Astrocyte (in vitro differentiated cells and primary cell): ENCODE measurements at regions not wholly inside any gene's neighbourhood (a gene's known extent, or its start where the extent isn't known, plus 50 kb on each side); places are given as distances from the start of the nearest gene placed in this dataset.

ENCODE experiments used
- DNase-seq: peaks from one replicate; pipeline ENCODE4 v3.0.0-alpha.2; 2010; ENCODE audit warnings: low read depth
- FAIRE-seq: peaks from 2 replicates; lab custom pipeline; 2011; peaks lifted over from hg19 to GRCh38; lab: Jason Lieb, UNC
- H2AFZ ChIP-seq: 2 replicates; pipeline ENCODE4 v1.6.0; 2012; ENCODE audit warnings: low read depth, low read length, inconsistent platforms
- H3K27ac ChIP-seq: 2 replicates; pipeline ENCODE4 v1.5.1; 2011; ENCODE audit warnings: low read depth, low read length, inconsistent platforms
- H3K27me3 ChIP-seq: 2 replicates; pipeline ENCODE4 v1.6.0; 2011; ENCODE audit warnings: low read length, inconsistent platforms; ENCODE audit not compliant: insufficient read depth
- H3K36me3 ChIP-seq: 2 replicates; pipeline ENCODE4 v1.5.1; 2011; ENCODE audit warnings: low read length, inconsistent platforms; ENCODE audit not compliant: insufficient read depth
- H3K4me1 ChIP-seq: 2 replicates; pipeline ENCODE4 v1.5.1; 2011; ENCODE audit warnings: low read length, inconsistent platforms; ENCODE audit not compliant: insufficient read depth
- H3K4me2 ChIP-seq: 2 replicates; pipeline ENCODE4 v1.6.0; 2012; ENCODE audit warnings: low read length, inconsistent platforms
- H3K4me3 ChIP-seq: 2 replicates; pipeline ENCODE4 v1.5.1; 2011; ENCODE audit warnings: low read depth, mild to moderate bottlenecking, low read length, inconsistent platforms; ENCODE audit not compliant: insufficient read depth
- H3K79me2 ChIP-seq: 2 replicates; pipeline ENCODE4 v1.6.0; 2012; ENCODE audit warnings: mild to moderate bottlenecking, low read length, inconsistent platforms; ENCODE audit not compliant: insufficient read depth
- H3K9ac ChIP-seq: 2 replicates; pipeline ENCODE4 v1.6.0; 2012; ENCODE audit warnings: mild to moderate bottlenecking, low read length, inconsistent platforms
- H3K9me3 ChIP-seq: 2 replicates; pipeline ENCODE4 v1.5.1; 2012; ENCODE audit warnings: low read depth, mild to moderate bottlenecking, low read length, inconsistent platforms; ENCODE audit not compliant: insufficient read depth
- H4K20me1 ChIP-seq: 2 replicates; pipeline ENCODE4 v1.6.0; 2012; ENCODE audit warnings: low read length, inconsistent platforms; ENCODE audit not compliant: insufficient read depth
- H3K27ac Mint-ChIP-seq: one replicate; pipeline ENCODE4 v1.8.0; 2021; ENCODE audit warnings: mild to moderate bottlenecking, mixed read lengths; ENCODE audit not compliant: unreplicated experiment
- H3K27me3 Mint-ChIP-seq: one replicate; pipeline ENCODE4 v1.8.0; 2021; ENCODE audit warnings: low read depth, mixed read lengths; ENCODE audit not compliant: unreplicated experiment
- H3K36me3 Mint-ChIP-seq: one replicate; pipeline ENCODE4 v1.8.0; 2021; ENCODE audit warnings: low read depth, mixed read lengths; ENCODE audit not compliant: unreplicated experiment
- H3K4me1 Mint-ChIP-seq: one replicate; pipeline ENCODE4 v1.8.0; 2021; ENCODE audit warnings: low read depth, mixed read lengths; ENCODE audit not compliant: unreplicated experiment
- H3K4me3 Mint-ChIP-seq: one replicate; pipeline ENCODE4 v1.8.0; 2021; ENCODE audit warnings: mild to moderate bottlenecking, moderate library complexity, mixed read lengths; ENCODE audit not compliant: unreplicated experiment
- H3K9me3 Mint-ChIP-seq: one replicate; pipeline ENCODE4 v1.8.0; 2021; ENCODE audit warnings: mild to moderate bottlenecking, mixed read lengths; ENCODE audit not compliant: unreplicated experiment
- EZH2 ChIP-seq: IDR thresholded peaks from 2 replicates; pipeline ENCODE4 v1.6.1; 2012; ENCODE audit warnings: mild to moderate bottlenecking, low read length, inconsistent platforms; ENCODE audit not compliant: insufficient read depth
- TF ChIP-seq, protein P1 (sequence below): IDR thresholded peaks from 2 replicates; pipeline ENCODE4 v1.5.1; 2011; ENCODE audit warnings: low read depth, mild to moderate bottlenecking, inconsistent platforms, low read length, moderate library complexity; ENCODE audit not compliant: insufficient read depth

DNA sequence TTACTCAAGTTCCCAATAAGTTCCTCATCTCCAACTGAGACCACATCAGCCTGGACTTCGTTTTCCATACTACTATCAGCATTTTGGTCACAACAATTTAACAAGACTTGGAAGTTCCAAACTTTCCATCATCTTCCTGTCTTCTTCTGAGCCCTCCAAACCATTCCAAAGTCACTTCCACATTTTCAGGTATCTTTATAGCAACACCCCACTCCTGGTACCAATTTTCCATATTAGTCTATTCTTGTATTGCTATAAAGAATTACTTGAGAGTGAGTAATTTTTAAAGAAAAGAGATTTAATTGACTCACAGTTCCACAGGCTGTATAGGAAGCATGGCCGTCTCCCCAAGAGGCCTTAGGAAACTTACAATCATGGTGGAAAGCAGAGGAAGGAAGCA is 138.6 kb upstream of the GPRIN3 start:
- Histone ChIP-seq H3K9me3 (peaks cover 5% of the 10 kb centered on the region), H3K79me2 (no peaks in the 10 kb centered on the region), H3K27ac (no peak overlapping the region), H3K27me3 (no peaks in the 10 kb centered on the region), H3K4me1 (no peaks in the 10 kb centered on the region), H4K20me1 (no peaks in the 10 kb centered on the region), H3K4me2 (no peak overlapping the region), H3K9ac (no peak overlapping the region), H3K4me3 (no peak overlapping the region), H3K36me3 (no peaks in the 10 kb centered on the region), H2AFZ (no peak overlapping the region)
- no peaks in the 10 kb centered on the region for H3K4me1 Mint-ChIP-seq
- no peak for FAIRE-seq
- H3K27me3 Mint-ChIP-seq: no peaks in the 10 kb centered on the region
- TF ChIP-seq, protein P1, sequence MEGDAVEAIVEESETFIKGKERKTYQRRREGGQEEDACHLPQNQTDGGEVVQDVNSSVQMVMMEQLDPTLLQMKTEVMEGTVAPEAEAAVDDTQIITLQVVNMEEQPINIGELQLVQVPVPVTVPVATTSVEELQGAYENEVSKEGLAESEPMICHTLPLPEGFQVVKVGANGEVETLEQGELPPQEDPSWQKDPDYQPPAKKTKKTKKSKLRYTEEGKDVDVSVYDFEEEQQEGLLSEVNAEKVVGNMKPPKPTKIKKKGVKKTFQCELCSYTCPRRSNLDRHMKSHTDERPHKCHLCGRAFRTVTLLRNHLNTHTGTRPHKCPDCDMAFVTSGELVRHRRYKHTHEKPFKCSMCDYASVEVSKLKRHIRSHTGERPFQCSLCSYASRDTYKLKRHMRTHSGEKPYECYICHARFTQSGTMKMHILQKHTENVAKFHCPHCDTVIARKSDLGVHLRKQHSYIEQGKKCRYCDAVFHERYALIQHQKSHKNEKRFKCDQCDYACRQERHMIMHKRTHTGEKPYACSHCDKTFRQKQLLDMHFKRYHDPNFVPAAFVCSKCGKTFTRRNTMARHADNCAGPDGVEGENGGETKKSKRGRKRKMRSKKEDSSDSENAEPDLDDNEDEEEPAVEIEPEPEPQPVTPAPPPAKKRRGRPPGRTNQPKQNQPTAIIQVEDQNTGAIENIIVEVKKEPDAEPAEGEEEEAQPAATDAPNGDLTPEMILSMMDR: no peak
- TF ChIP-seq EZH2: no peak
- peaks cover 12% of the 10 kb centered on the region for H3K9me3 Mint-ChIP-seq
- DNase-seq: no peak
- H3K4me3 Mint-ChIP-seq: no peak overlapping the region
- H3K36me3 Mint-ChIP-seq: peaks cover 8% of the 10 kb centered on the region
- no peak overlapping the region for H3K27ac Mint-ChIP-seq

DNA sequence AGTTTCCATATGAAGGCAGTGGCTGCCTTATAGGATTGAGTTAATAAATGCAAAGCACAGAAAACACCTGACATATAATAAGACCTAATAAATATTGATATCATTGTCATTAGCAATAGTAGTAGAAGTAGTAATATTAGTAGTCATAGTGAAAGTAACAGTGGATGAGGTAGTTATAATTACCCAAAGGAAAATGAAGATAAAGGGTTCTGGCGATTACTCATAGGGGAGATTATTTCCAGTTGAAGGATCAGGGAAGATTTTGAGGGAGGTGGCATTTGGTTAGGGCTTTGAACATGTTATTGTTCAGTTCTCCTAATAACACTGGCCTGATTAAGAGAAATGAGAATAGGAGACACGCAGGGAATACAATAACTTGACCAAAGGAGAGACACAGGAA is 131.9 kb upstream of the GPRIN3 start:
- FAIRE-seq: no peak
- H3K36me3 Mint-ChIP-seq: no peaks in the 10 kb centered on the region
- no peak overlapping the region for H2AFZ ChIP-seq
- no peak overlapping the region for H3K9ac ChIP-seq
- H3K27ac ChIP-seq: no peak overlapping the region
- no peaks in the 10 kb centered on the region for H4K20me1 ChIP-seq
- TF ChIP-seq EZH2: no peak
- TF ChIP-seq, protein P1: no peak
- no peak overlapping the region for H3K27ac Mint-ChIP-seq
- DNase-seq: peak; percentile 47
- no peaks in the 10 kb centered on the region for H3K4me1 Mint-ChIP-seq
- no peak overlapping the region for H3K4me3 ChIP-seq
- no peaks in the 10 kb centered on the region for H3K27me3 Mint-ChIP-seq
- no peak overlapping the region for H3K4me3 Mint-ChIP-seq
- no peaks in the 10 kb centered on the region for H3K9me3 ChIP-seq
- no peaks in the 10 kb centered on the region for H3K27me3 ChIP-seq
- no peaks in the 10 kb centered on the region for H3K9me3 Mint-ChIP-seq
- H3K4me2 ChIP-seq: peak overlapping the region; percentile 3
- H3K79me2 ChIP-seq: no peaks in the 10 kb centered on the region
- peaks cover 4% of the 10 kb centered on the region for H3K4me1 ChIP-seq
- H3K36me3 ChIP-seq: no peaks in the 10 kb centered on the region

DNA sequence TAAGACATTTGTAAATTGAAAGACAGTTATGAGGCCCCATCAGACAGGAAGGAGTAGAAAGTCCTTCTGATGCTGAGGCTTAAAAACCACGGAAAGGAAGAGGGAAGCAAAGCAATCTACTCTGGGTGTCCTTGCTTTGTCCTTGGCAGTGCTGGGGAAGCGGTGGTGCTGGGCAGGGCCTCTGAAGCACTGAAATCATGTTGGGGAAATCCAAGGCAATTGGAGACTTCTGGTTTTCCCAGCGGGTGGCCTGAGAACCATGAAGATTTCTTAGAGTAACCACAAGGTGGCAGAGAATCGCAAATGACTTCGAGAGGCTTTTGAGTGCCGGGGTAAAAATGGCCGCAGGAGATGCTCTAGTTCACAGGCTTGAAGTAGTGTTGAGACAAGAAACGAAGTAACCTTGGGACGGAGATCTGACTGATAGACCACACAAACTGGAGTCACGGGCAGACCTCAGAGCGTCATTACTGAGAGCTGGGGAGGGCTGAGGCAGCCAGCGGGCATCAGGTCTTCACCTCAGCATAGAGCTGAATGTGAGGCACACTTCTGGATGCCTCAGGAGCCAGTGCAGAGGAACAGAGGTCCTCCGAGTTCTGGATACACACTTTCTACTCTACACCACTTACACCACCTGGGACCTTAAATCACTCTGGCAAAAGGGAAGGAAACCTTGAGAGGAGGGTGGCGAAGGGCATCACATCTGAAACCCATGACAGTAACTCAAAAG is 130.7 kb upstream of the GPRIN3 start:
- Mint-ChIP-seq H3K4me1 (no peaks in the 10 kb centered on the region), H3K27ac (no peak overlapping the region), H3K4me3 (no peak overlapping the region), H3K36me3 (no peaks in the 10 kb centered on the region), H3K9me3 (no peaks in the 10 kb centered on the region), H3K27me3 (no peaks in the 10 kb centered on the region)
- H3K9ac ChIP-seq: no peak overlapping the region
- no peaks in the 10 kb centered on the region for H4K20me1 ChIP-seq
- H3K4me2 ChIP-seq: no peak overlapping the region
- no peak overlapping the region for H3K27ac ChIP-seq
- H2AFZ ChIP-seq: peak overlapping the region; percentile 13
- H3K79me2 ChIP-seq: no peaks in the 10 kb centered on the region
- H3K9me3 ChIP-seq: no peaks in the 10 kb centered on the region
- no peak overlapping the region for H3K4me3 ChIP-seq
- no peaks in the 10 kb centered on the region for H3K27me3 ChIP-seq
- FAIRE-seq (no peak), DNase-seq (no peak)
- no peak for TF ChIP-seq EZH2
- TF ChIP-seq, protein P1: peak; percentile 18
- no peaks in the 10 kb centered on the region for H3K36me3 ChIP-seq
- H3K4me1 ChIP-seq: peaks cover 4% of the 10 kb centered on the region
